Lung (tissue), 11 donors: ENCODE measurements at regions not wholly inside any gene's neighbourhood (a gene's known extent, or its start where the extent isn't known, plus 50 kb on each side); places are given as distances from the start of the nearest gene placed in this dataset.

ENCODE experiments used
- ATAC-seq: fragments of 200-7000 bp; cut with Tn5 transposase; one replicate; pipeline ENCODE4 v1.9.1; 2020; ENCODE audit warnings: moderate number of reproducible peaks; ENCODE audit not compliant: insufficient read depth, low FRiP score
- DNase-seq, 3 donors: peaks; one replicate each; pipeline ENCODE4 v3.0.0-alpha.2; 2013 to 2017
- H3K27ac ChIP-seq, 2 donors: one replicate each; pipeline ENCODE4 v1.5.1; 2013; ENCODE audit warnings: mild to moderate bottlenecking in 2 of 2, moderate library complexity in 2 of 2, control low read depth in 1 of 2, inconsistent platforms in 1 of 2, low read depth in 1 of 2, low read length in 1 of 2
- H3K27me3 ChIP-seq, 3 donors: one replicate each; pipeline ENCODE4 v1.5.1; 2013; ENCODE audit warnings: low read length in 2 of 3; ENCODE audit not compliant: control insufficient read depth in 3 of 3, insufficient read depth in 3 of 3
- H3K36me3 ChIP-seq, 4 donors: one replicate each; pipeline ENCODE4 v1.5.1; 2013; ENCODE audit warnings: low read length in 4 of 4, mild to moderate bottlenecking in 1 of 4, moderate library complexity in 1 of 4; ENCODE audit not compliant: control insufficient read depth in 4 of 4, insufficient read depth in 4 of 4
- H3K4me1 ChIP-seq, 5 donors: one replicate each; pipeline ENCODE4 v1.5.1; 2013; ENCODE audit warnings: low read length in 5 of 5, mild to moderate bottlenecking in 2 of 5, moderate library complexity in 1 of 5; ENCODE audit not compliant: control insufficient read depth in 5 of 5, insufficient read depth in 5 of 5
- H3K4me3 ChIP-seq: one replicate; pipeline ENCODE4 v1.5.1; 2013; ENCODE audit warnings: mild to moderate bottlenecking, control low read depth, moderate library complexity
- H3K9ac ChIP-seq, 2 donors: one replicate each; pipeline ENCODE4 v1.5.1; 2013; ENCODE audit warnings: low read length in 2 of 2, control low read depth in 1 of 2; ENCODE audit not compliant: insufficient read depth in 1 of 2
- H3K9me3 ChIP-seq, 4 donors: one replicate each; pipeline ENCODE4 v1.5.1; 2013; ENCODE audit warnings: low read length in 3 of 4, mild to moderate bottlenecking in 1 of 4, moderate library complexity in 1 of 4; ENCODE audit not compliant: control insufficient read depth in 4 of 4, insufficient read depth in 3 of 4
- CTCF ChIP-seq: IDR thresholded peaks from 2 replicates; pipeline ENCODE4 v1.5.1; 2012; ENCODE audit warnings: mild to moderate bottlenecking; ENCODE audit errors: control extremely low read depth, extremely low read depth
- WGBS, 2 donors: extraction: QIAGEN DNeasy Blood & Tissue Kit; methylation state at CpG; one replicate each; pipeline ENCODE4 v1.1.7; 2013; 5-methylcytosine and 5-hydroxymethylcytosine counted together
- donor health status: control.
- donor health status: control.
- donor health status: Bipolar disorder and iron deficiency.
- donor health status: healthy.
- donor health status: DM: yes; HTN: yes; CAD: no.

- no peaks in the 10 kb centered on the region for H3K36me3 ChIP-seq
- no peak overlapping the region for H3K4me3 ChIP-seq
- ATAC-seq, result no peak
- H3K9ac ChIP-seq, result no peak overlapping the region
- DNase-seq, result no peak
- H3K27ac ChIP-seq, result no peak overlapping the region
- H3K4me1 ChIP-seq, result no peaks in the 10 kb centered on the region
- H3K9me3 ChIP-seq, result no peaks in the 10 kb centered on the region
- no peak for TF ChIP-seq CTCF
- WGBS, 2 donors, result 92 to 96% methylated on average over 4 of the region's 4 CpGs
- H3K27me3 ChIP-seq, result no peaks in the 10 kb centered on the region
Measured at GRCh38 chr18:65279668-65280305, 471.0 kb upstream of the CDH7 start.

GRCh38 chr18:65278939-65279667, 471.7 kb upstream of the CDH7 start:
- no peak for ATAC-seq
- Histone ChIP-seq H3K27me3 (no peaks in the 10 kb centered on the region), H3K9ac (no peak overlapping the region), H3K4me1 (no peaks in the 10 kb centered on the region), H3K36me3 (no peaks in the 10 kb centered on the region), H3K9me3 (no peaks in the 10 kb centered on the region), H3K4me3 (no peak overlapping the region), H3K27ac (no peak overlapping the region)
- TF ChIP-seq CTCF, result no peak
- no peak for DNase-seq
- 87 to 92% methylated on average over 9 of the region's 9 CpGs for WGBS, 2 donors

- no peak overlapping the region for H3K9ac ChIP-seq
- H3K27ac ChIP-seq, result no peak overlapping the region
- WGBS, 2 donors, result 78 to 79% methylated on average over 1 of the region's 1 CpG
- ATAC-seq (no peak), DNase-seq (no peak)
- TF ChIP-seq CTCF, result no peak
- no peak overlapping the region for H3K4me3 ChIP-seq
- H3K36me3 ChIP-seq, result no peaks in the 10 kb centered on the region
- H3K27me3 ChIP-seq, result no peaks in the 10 kb centered on the region
- no peaks in the 10 kb centered on the region for H3K9me3 ChIP-seq
- H3K4me1 ChIP-seq, result no peaks in the 10 kb centered on the region
Measured at GRCh38 chr18:65269375-65269774, 481.4 kb upstream of the CDH7 start.
